ENCODE measurements at regions not wholly inside any gene's neighbourhood (a gene's known extent, or its start where the extent isn't known, plus 50 kb on each side); places are given as distances from the start of the nearest gene placed in this dataset.

DNA sequence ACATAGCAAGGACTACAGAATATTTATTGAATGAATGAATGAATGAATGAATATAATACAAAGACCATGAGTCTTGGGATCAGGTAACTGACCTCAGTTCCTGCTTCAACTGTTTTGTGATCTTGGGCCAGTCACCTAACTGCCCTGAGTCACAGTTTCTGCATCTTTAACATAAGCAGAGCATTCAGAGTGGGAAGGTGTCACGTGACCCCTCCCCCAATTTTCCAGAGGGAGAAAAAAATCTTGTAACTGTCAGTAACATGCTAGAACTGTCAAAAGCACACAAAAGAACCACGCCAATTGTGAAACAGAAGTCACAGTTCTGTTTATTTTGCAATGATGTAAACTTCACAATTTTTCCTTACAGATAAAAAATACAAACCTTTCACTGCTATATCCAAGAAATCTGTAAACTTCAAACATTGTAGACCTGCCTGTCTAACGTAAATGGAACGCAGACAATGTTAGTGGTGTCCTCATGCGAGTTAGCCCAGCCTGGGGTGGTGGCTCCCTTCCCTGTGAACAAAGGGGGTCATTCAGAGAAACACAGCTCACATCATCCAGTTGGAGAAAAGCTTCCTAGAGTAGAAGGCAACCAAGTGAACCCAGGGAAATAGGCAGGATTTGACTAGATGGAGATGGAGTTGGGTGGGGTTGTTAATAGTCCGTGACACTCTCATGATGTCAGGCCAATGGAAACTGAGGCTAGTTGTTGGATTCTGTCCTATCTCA lies 211.8 kb upstream of the ZC3H12A start:
- H3K4me1 ChIP-seq (ENCODE audit: control insufficient read depth, extremely low read depth, insufficient read depth, low read length) = no peaks in the 10 kb centered on the region
- H3K9me3 ChIP-seq (replicated peaks; ENCODE audit: control insufficient read depth, insufficient read depth, low read length) = no peaks in the 10 kb centered on the region
- no peak overlapping the region for H3K9ac ChIP-seq (replicated peaks; ENCODE audit: extremely low read depth, insufficient read depth, low read length)
- no peaks in the 10 kb centered on the region for H3K9me1 ChIP-seq (replicated peaks; ENCODE audit: control insufficient read depth, extremely low read depth, insufficient read depth, low read length)
- H2AFZ ChIP-seq (ENCODE audit: low read depth, low read length) = no peak overlapping the region
- dilution Hi-C loops (cut with MboI; ENCODE audit: extremely low pct_ligation_motif_present, low sequenced_read_pairs) = no loop called here
- CTCF ChIA-PET = no interaction called here
- DNase-seq (ENCODE audit: low read depth, low spot score) (no peak), FAIRE-seq (no peak)
- no TSS peak for BruUV-seq (replicated peaks)
- H3K4me2 ChIP-seq (ENCODE audit: insufficient read depth, low read length) = no peak overlapping the region
- no peaks in the 10 kb centered on the region for H3K36me3 ChIP-seq (ENCODE audit: control insufficient read depth in 2 of 2, extremely low read depth in 1 of 2, insufficient read depth in 2 of 2, low read length in 2 of 2)
- no peaks in the 10 kb centered on the region for H3K27me3 ChIP-seq (ENCODE audit: control insufficient read depth in 2 of 2, insufficient read depth in 2 of 2, low read length in 2 of 2)
- intact Hi-C loops (cut with micrococcal nuclease) = no loop called here
- H3K4me3 ChIP-seq (replicated peaks in 1 of 3; ENCODE audit: insufficient read depth in 1 of 3, low read depth in 1 of 3, low read length in 3 of 3) = no peak overlapping the region
- H3K79me2 ChIP-seq (ENCODE audit: control insufficient read depth, insufficient read depth, low read length) = no peaks in the 10 kb centered on the region
- POLR2A ChIA-PET = no interaction called here
- TF ChIP-seq CTCF (IDR thresholded peaks at IDR 0.05; ENCODE audit: extremely low read depth in 1 of 2, insufficient read depth in 1 of 2, low read depth in 1 of 2, low read length in 2 of 2) = no peak
- no peak for TF ChIP-seq POLR2AphosphoS5 (IDR thresholded peaks at IDR 0.05; ENCODE audit: insufficient read depth, low read depth, low read length)
- H3K27ac ChIP-seq (ENCODE audit: insufficient read depth, low read depth, low read length) = no peak overlapping the region
- no peaks in the 10 kb centered on the region for H4K20me1 ChIP-seq (replicated peaks; ENCODE audit: control insufficient read depth, extremely low read depth, insufficient read depth, low read length)

DNA sequence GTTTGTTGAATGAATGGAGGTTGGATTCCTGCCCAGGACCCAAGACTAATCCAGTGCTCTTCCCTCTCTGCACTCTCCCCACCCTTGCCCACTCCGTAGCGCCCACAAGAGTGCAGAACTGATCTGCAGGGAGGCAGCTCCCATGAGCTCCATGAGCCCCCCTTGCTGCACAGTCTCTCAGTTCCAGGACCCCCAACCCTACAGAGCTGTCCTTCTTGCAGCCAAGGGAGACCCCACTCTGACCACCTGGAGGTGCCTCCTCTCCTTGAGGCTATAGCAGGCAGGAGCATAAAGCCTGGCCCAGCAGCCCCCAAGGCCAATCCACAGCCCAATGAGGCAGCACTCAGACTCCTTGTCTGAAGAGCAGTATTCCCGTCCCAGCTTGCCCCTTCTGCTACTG lies 209.2 kb upstream of the ZC3H12A start:
- Histone ChIP-seq H3K4me3 (replicated peaks in 1 of 3; ENCODE audit: insufficient read depth in 1 of 3, low read depth in 1 of 3, low read length in 3 of 3) (no peak overlapping the region), H3K9me1 (replicated peaks; ENCODE audit: control insufficient read depth, extremely low read depth, insufficient read depth, low read length) (no peaks in the 10 kb centered on the region), H3K9me3 (replicated peaks; ENCODE audit: control insufficient read depth, insufficient read depth, low read length) (no peaks in the 10 kb centered on the region), H3K4me1 (ENCODE audit: control insufficient read depth, extremely low read depth, insufficient read depth, low read length) (no peaks in the 10 kb centered on the region), H2AFZ (ENCODE audit: low read depth, low read length) (no peak overlapping the region), H3K27me3 (ENCODE audit: control insufficient read depth in 2 of 2, insufficient read depth in 2 of 2, low read length in 2 of 2) (no peaks in the 10 kb centered on the region), H3K79me2 (ENCODE audit: control insufficient read depth, insufficient read depth, low read length) (no peaks in the 10 kb centered on the region), H3K9ac (replicated peaks; ENCODE audit: extremely low read depth, insufficient read depth, low read length) (no peak overlapping the region), H3K27ac (ENCODE audit: insufficient read depth, low read depth, low read length) (no peak overlapping the region), H4K20me1 (replicated peaks; ENCODE audit: control insufficient read depth, extremely low read depth, insufficient read depth, low read length) (no peaks in the 10 kb centered on the region), H3K4me2 (ENCODE audit: insufficient read depth, low read length) (no peak overlapping the region), H3K36me3 (ENCODE audit: control insufficient read depth in 2 of 2, extremely low read depth in 1 of 2, insufficient read depth in 2 of 2, low read length in 2 of 2) (no peaks in the 10 kb centered on the region)
- no peak for TF ChIP-seq POLR2AphosphoS5 (IDR thresholded peaks at IDR 0.05; ENCODE audit: insufficient read depth, low read depth, low read length)
- TF ChIP-seq POLR2A (IDR thresholded peaks at IDR 0.05; ENCODE audit: low read depth, low read length) = no peak
- TF ChIP-seq, protein P1, sequence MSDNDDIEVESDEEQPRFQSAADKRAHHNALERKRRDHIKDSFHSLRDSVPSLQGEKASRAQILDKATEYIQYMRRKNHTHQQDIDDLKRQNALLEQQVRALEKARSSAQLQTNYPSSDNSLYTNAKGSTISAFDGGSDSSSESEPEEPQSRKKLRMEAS (IDR thresholded peaks at IDR 0.05; ENCODE audit: insufficient read depth, insufficient read length) = no peak
- TF ChIP-seq MYC (IDR thresholded peaks at IDR 0.05; ENCODE audit: low read depth, low read length) = no peak
- no peak for TF ChIP-seq EZH2 (IDR thresholded peaks at IDR 0.05; ENCODE audit: borderline replicate concordance, low read depth, low read length, severe bottlenecking)
- TF ChIP-seq FOS (IDR thresholded peaks at IDR 0.05; ENCODE audit: borderline replicate concordance, insufficient read depth, low read length) = no peak
- no peak for TF ChIP-seq JUN (IDR thresholded peaks at IDR 0.05; ENCODE audit: borderline replicate concordance, insufficient read depth, insufficient read length, low read depth)
- no peak for TF ChIP-seq CTCF (IDR thresholded peaks at IDR 0.05; ENCODE audit: extremely low read depth in 1 of 2, insufficient read depth in 1 of 2, low read depth in 1 of 2, low read length in 2 of 2)
- FAIRE-seq (no peak), DNase-seq (ENCODE audit: low read depth, low spot score) (no peak)
- CTCF ChIA-PET = no interaction called here
- no TSS peak for BruUV-seq (replicated peaks)
- intact Hi-C loops (cut with micrococcal nuclease) = no loop called here
- POLR2A ChIA-PET = no interaction called here
- dilution Hi-C loops (cut with MboI; ENCODE audit: extremely low pct_ligation_motif_present, low sequenced_read_pairs) = no loop called here

Data from endothelial cell of umbilical vein (primary cell).